ENCODE measurements at regions not wholly inside any gene's neighbourhood (a gene's known extent, or its start where the extent isn't known, plus 50 kb on each side); places are given as distances from the start of the nearest gene placed in this dataset.
"Not testable (repeated sequence)": the region's sequence is repeated elsewhere in the genome, so short reads cannot be mapped to it uniquely, and the experiment has no call there.

DNA sequence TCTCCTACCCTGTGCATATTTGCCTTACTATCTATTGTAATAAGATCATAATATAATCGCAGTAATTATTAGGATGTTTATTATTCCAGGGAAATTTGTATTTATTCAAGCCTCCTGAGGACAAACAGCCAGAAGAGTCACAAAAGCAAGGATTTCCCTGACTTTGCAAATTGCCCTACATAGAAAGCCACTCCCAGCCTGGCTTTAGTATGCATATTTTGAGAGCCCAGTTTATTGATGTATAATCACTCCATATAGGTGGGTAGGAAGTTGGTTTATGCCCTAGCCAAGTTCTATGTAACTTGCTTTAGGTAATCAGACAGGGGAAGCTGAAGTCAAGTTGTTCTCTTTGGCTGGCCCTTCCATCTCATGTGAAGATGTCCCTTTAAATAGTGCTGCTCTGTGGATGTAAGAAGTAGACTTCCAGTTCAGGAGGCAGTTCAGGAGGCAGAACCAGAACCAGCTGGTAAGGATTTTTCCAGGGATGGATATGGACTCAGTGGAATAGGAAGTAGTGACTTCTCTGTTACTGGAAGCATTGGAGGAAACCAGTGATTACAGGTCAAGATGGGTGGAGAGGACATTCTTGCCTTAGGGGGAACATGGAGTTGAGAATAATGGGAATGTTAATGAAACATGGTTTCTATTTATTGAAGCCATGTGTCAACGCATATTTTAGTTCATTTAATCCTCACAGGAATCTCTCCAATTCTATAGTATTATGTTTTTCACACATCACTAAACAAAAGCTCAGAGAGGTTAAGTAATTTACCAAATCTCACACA lies 70.5 kb upstream of the KIT start:
- Histone ChIP-seq H3K27me3 (no peaks in the 10 kb centered on the region), H3K9me3 (no peaks in the 10 kb centered on the region), H3K27ac (no peak overlapping the region), H3K36me3 (no peaks in the 10 kb centered on the region), H3K4me1 (ENCODE audit: control insufficient read depth in 1 of 2, insufficient read depth in 1 of 2, low read depth in 1 of 2, low read length in 1 of 2) (no peaks in the 10 kb centered on the region), H3K4me3 (ENCODE audit: low read depth in 1 of 2, low read length in 1 of 2) (no peak overlapping the region)
- TF ChIP-seq, protein P1, sequence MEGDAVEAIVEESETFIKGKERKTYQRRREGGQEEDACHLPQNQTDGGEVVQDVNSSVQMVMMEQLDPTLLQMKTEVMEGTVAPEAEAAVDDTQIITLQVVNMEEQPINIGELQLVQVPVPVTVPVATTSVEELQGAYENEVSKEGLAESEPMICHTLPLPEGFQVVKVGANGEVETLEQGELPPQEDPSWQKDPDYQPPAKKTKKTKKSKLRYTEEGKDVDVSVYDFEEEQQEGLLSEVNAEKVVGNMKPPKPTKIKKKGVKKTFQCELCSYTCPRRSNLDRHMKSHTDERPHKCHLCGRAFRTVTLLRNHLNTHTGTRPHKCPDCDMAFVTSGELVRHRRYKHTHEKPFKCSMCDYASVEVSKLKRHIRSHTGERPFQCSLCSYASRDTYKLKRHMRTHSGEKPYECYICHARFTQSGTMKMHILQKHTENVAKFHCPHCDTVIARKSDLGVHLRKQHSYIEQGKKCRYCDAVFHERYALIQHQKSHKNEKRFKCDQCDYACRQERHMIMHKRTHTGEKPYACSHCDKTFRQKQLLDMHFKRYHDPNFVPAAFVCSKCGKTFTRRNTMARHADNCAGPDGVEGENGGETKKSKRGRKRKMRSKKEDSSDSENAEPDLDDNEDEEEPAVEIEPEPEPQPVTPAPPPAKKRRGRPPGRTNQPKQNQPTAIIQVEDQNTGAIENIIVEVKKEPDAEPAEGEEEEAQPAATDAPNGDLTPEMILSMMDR (IDR thresholded peaks at IDR 0.05): no peak

- Histone ChIP-seq H3K9me3 (no peaks in the 10 kb centered on the region), H3K27me3 (no peaks in the 10 kb centered on the region), H3K4me1 (ENCODE audit: control insufficient read depth in 1 of 2, insufficient read depth in 1 of 2, low read depth in 1 of 2, low read length in 1 of 2) (no peaks in the 10 kb centered on the region), H3K36me3 (no peaks in the 10 kb centered on the region), H3K4me3 (ENCODE audit: low read depth in 1 of 2, low read length in 1 of 2) (no peak overlapping the region), H3K27ac (no peak overlapping the region)
- TF ChIP-seq, protein P1 (IDR thresholded peaks at IDR 0.05): no peak
These were observed 69.4 kb upstream of the KIT start for GRCh38 chr4:54588404-54588803.

GRCh38 chr4:54589586-54589985 lies 68.2 kb upstream of the KIT start:
- Histone ChIP-seq H3K27ac (no peak overlapping the region), H3K4me3 (ENCODE audit: low read depth in 1 of 2, low read length in 1 of 2) (no peak overlapping the region), H3K36me3 (no peaks in the 10 kb centered on the region), H3K9me3 (no peaks in the 10 kb centered on the region), H3K4me1 (ENCODE audit: control insufficient read depth in 1 of 2, insufficient read depth in 1 of 2, low read depth in 1 of 2, low read length in 1 of 2) (no peaks in the 10 kb centered on the region), H3K27me3 (no peaks in the 10 kb centered on the region)
- TF ChIP-seq, protein P1 (IDR thresholded peaks at IDR 0.05): no peak

GRCh38 chr4:54593795-54594322 lies 63.9 kb upstream of the KIT start:
- TF ChIP-seq, protein P1 (IDR thresholded peaks at IDR 0.05): no peak

GRCh38 chr4:54596201-54596600 lies 61.6 kb upstream of the KIT start:
- H3K4me1 ChIP-seq (ENCODE audit: control insufficient read depth in 1 of 2, insufficient read depth in 1 of 2, low read depth in 1 of 2, low read length in 1 of 2): no peaks in the 10 kb centered on the region
- no peaks in the 10 kb centered on the region for H3K9me3 ChIP-seq
- H3K27ac ChIP-seq: no peak overlapping the region
- TF ChIP-seq, protein P1 (IDR thresholded peaks at IDR 0.05): no peak
- no peaks in the 10 kb centered on the region for H3K36me3 ChIP-seq
- no peaks in the 10 kb centered on the region for H3K27me3 ChIP-seq
- H3K4me3 ChIP-seq (ENCODE audit: low read depth in 1 of 2, low read length in 1 of 2): no peak overlapping the region

More at GRCh38 chr4:54593795-54594322, 63.9 kb upstream of the KIT start:
- no peak overlapping the region for H3K27ac ChIP-seq
- H3K27me3 ChIP-seq: no peaks in the 10 kb centered on the region
- no peaks in the 10 kb centered on the region for H3K9me3 ChIP-seq
- no peak overlapping the region for H3K4me3 ChIP-seq (ENCODE audit: low read depth in 1 of 2, low read length in 1 of 2)
- no peaks in the 10 kb centered on the region for H3K4me1 ChIP-seq (ENCODE audit: control insufficient read depth in 1 of 2, insufficient read depth in 1 of 2, low read depth in 1 of 2, low read length in 1 of 2)
- H3K36me3 ChIP-seq: no peaks in the 10 kb centered on the region

DNA sequence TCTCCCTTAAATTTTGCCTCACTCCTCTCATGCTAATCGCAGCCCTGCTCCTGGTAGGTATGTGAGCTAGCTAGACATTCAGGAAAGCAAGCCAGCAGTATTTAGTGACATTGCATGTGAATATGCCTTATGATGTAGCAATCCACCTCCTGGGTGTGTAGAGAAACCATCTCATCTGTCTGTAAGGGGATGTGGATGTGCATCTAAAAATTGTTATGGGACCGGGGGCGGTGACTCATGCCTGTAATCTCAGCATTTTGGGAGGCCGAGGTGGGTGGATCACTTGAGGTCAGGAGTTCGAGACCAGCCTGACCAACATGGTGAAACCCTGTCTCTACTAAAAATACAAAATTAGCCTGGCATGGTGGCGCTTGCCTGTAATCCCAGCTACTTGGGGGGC lies 60.1 kb upstream of the KIT start:
- H3K9me3 ChIP-seq; H3K4me3 ChIP-seq (ENCODE audit: low read depth in 1 of 2, low read length in 1 of 2); H3K27ac ChIP-seq; H3K4me1 ChIP-seq (ENCODE audit: control insufficient read depth in 1 of 2, insufficient read depth in 1 of 2, low read depth in 1 of 2, low read length in 1 of 2); H3K36me3 ChIP-seq; H3K27me3 ChIP-seq: not testable (repeated sequence)

- H3K4me3 ChIP-seq (ENCODE audit: low read depth in 1 of 2, low read length in 1 of 2); H3K36me3 ChIP-seq; H3K27me3 ChIP-seq; H3K27ac ChIP-seq; H3K9me3 ChIP-seq; H3K4me1 ChIP-seq (ENCODE audit: control insufficient read depth in 1 of 2, insufficient read depth in 1 of 2, low read depth in 1 of 2, low read length in 1 of 2): not testable (repeated sequence)
These were observed 55.6 kb upstream of the KIT start for GRCh38 chr4:54602175-54602574.
